ENCODE measurements at regions not wholly inside any gene's neighbourhood (a gene's known extent, or its start where the extent isn't known, plus 50 kb on each side); places are given as distances from the start of the nearest gene placed in this dataset.
"Not testable (repeated sequence)": the region's sequence is repeated elsewhere in the genome, so short reads cannot be mapped to it uniquely, and the experiment has no call there.

GRCh38 chr1:91148641-91149069, 126.8 kb upstream of the ZNF644 start:
- DNase-seq, result no peak

GRCh38 chr1:91141858-91142257, 120.0 kb upstream of the ZNF644 start:
- DNase-seq, result no peak

- no peak for DNase-seq
These were observed 117.1 kb upstream of the ZNF644 start for GRCh38 chr1:91138959-91139358.

GRCh38 chr1:91137173-91137852, 115.5 kb upstream of the ZNF644 start:
- DNase-seq, result no peak

GRCh38 chr1:91135799-91136198, 114.0 kb upstream of the ZNF644 start:
- DNase-seq, result no peak

- DNase-seq, result no peak
These were observed 111.4 kb upstream of the ZNF644 start for GRCh38 chr1:91133248-91133647.

- no peak for DNase-seq
These were observed 108.6 kb upstream of the ZNF644 start for GRCh38 chr1:91130256-91130985.

GRCh38 chr1:91129458-91129857, 107.6 kb upstream of the ZNF644 start:
- no peak for DNase-seq

GRCh38 chr1:91129017-91129416, 107.2 kb upstream of the ZNF644 start:
- DNase-seq, result no peak

GRCh38 chr1:91124989-91125417, 103.2 kb upstream of the ZNF644 start:
- no peak for DNase-seq

GRCh38 chr1:91124290-91124985, 102.6 kb upstream of the ZNF644 start:
- DNase-seq, result no peak

- no peak for DNase-seq
These were observed 101.9 kb upstream of the ZNF644 start for GRCh38 chr1:91123773-91124172.

- no peak for DNase-seq
These were observed 101.5 kb upstream of the ZNF644 start for GRCh38 chr1:91123319-91123718.

GRCh38 chr1:91122106-91122717, 100.4 kb upstream of the ZNF644 start:
- no peak for DNase-seq

- no peak for DNase-seq
These were observed 99.5 kb upstream of the ZNF644 start for GRCh38 chr1:91121366-91121765.

- no peak for DNase-seq
These were observed 99.1 kb upstream of the ZNF644 start for GRCh38 chr1:91120936-91121335.

GRCh38 chr1:91120421-91120820, 98.6 kb upstream of the ZNF644 start:
- DNase-seq, result no peak

- no peak for DNase-seq
These were observed 82.9 kb upstream of the ZNF644 start for GRCh38 chr1:91104712-91105111.

GRCh38 chr1:91101328-91101727, 79.5 kb upstream of the ZNF644 start:
- no peak for DNase-seq

- no peak for DNase-seq
These were observed 78.1 kb upstream of the ZNF644 start for GRCh38 chr1:91099746-91100621.

- peak; percentile 84 for DNase-seq
These were observed 76.6 kb upstream of the ZNF644 start for GRCh38 chr1:91098299-91098906.

GRCh38 chr1:91095321-91095720, 73.5 kb upstream of the ZNF644 start:
- DNase-seq, result not testable (repeated sequence)

Measured in NCI-H226 (cell line).